A549 (cell line): ENCODE measurements at regions not wholly inside any gene's neighbourhood (a gene's known extent, or its start where the extent isn't known, plus 50 kb on each side); places are given as distances from the start of the nearest gene placed in this dataset.

Experiments used
- ATAC-seq, 2 experiments: fragments of 200-7000 bp in 1 of 2; fragments of >200 bp in 1 of 2; cut with Nextera tagmentation in 1 of 2; cut with Tn5 transposase in 1 of 2; 3 replicates each; pipeline versions ENCODE4 v1.8.0 to v1.9.1; 2018 to 2020; ENCODE audit warnings: mild to moderate bottlenecking in 1 of 2, moderate library complexity in 1 of 2
- CTCF ChIA-PET: fragments of 300-600 bp; sonication (Branson Sonifier 250); formaldehyde crosslinking; extraction: SDS; loops from one replicate; lab custom pipeline; 2021; ENCODE audit warnings: antibody characterized with exemption, inconsistent platforms; lab: Yijun Ruan, JAX
- POLR2A ChIA-PET: fragments of 350-600 bp; formaldehyde crosslinking; extraction: SDS; loops from one replicate; lab custom pipeline; 2021; ENCODE audit warnings: antibody characterized with exemption, inconsistent platforms; lab: Yijun Ruan, JAX
- DNase-seq, 2 experiments: peaks; one replicate each; pipeline versions ENCODE4 v3.0.0 to v3.0.0-alpha.2; 2011 to 2016; ENCODE audit warnings: low read depth in 1 of 2, low spot score in 1 of 2
- FAIRE-seq: peaks from 2 replicates; lab custom pipeline; 2011; peaks lifted over from hg19 to GRCh38; lab: Jason Lieb, UNC
- H3K27ac ChIP-seq, 2 experiments: fragments of >200 bp; sonication (Bioruptor Twin); formaldehyde crosslinking; 3 replicates each; pipeline ENCODE4 v1.5.1; 2016 to 2017
- H3K4me1 ChIP-seq: fragments of >200 bp; sonication (Bioruptor Twin); formaldehyde crosslinking; 3 replicates; pipeline ENCODE4 v1.6.1; 2016
- H3K4me2 ChIP-seq: fragments of >200 bp; sonication (Bioruptor Twin); formaldehyde crosslinking; 3 replicates; pipeline ENCODE4 v1.6.1; 2016
- H3K4me3 ChIP-seq: fragments of >200 bp; sonication (Bioruptor Twin); formaldehyde crosslinking; 3 replicates; pipeline ENCODE4 v1.5.1; 2016
- H3K9me3 ChIP-seq: fragments of >200 bp; sonication (Bioruptor Twin); formaldehyde crosslinking; 3 replicates; pipeline ENCODE4 v1.6.1; 2016
- BCL3 ChIP-seq: fragments of >200 bp; sonication (Bioruptor Twin); formaldehyde crosslinking; IDR thresholded peaks from 3 replicates; pipeline ENCODE4 v1.6.1; 2016
- BHLHE40 ChIP-seq: IDR thresholded peaks from 2 replicates; pipeline ENCODE4 v1.6.1; 2012; ENCODE audit warnings: low read depth, low read length, inconsistent platforms
- CBX2 ChIP-seq: fragments of 200-600 bp; sonication (generic); IDR thresholded peaks from 2 replicates; pipeline ENCODE4 v1.6.1; 2016; ENCODE audit warnings: low read depth, mild to moderate bottlenecking, borderline replicate concordance
- CEBPB ChIP-seq, 2 experiments: fragments of >200 bp in 1 of 2; sonication (Bioruptor Twin) in 1 of 2; formaldehyde crosslinking in 1 of 2; IDR thresholded peaks; 2 replicates each; pipeline ENCODE4 v1.6.1; 2012 to 2016
- CHD2 ChIP-seq: fragments of 150-350 bp; IDR thresholded peaks from 2 replicates; pipeline ENCODE4 v1.6.1; 2014; ENCODE audit warnings: low read length; ENCODE audit not compliant: partially characterized antibody
- EHMT2 ChIP-seq: fragments of 200-600 bp; sonication (generic); IDR thresholded peaks from 2 replicates; pipeline ENCODE4 v1.6.1; 2016; ENCODE audit warnings: antibody characterized with exemption, low read depth, mild to moderate bottlenecking, moderate library complexity
- FOSB ChIP-seq: fragments of 250-450 bp; sonication (Bioruptor Pico); IDR thresholded peaks from 2 replicates; pipeline ENCODE4 v1.5.0; 2020; ENCODE audit warnings: mild to moderate bottlenecking, moderate library complexity
- FOSL2 ChIP-seq, 2 experiments: fragments of 450-650 bp in 1 of 2; fragments of >200 bp in 1 of 2; sonication (Bioruptor Twin) in 1 of 2; formaldehyde crosslinking; IDR thresholded peaks; 2 replicates each; pipeline versions ENCODE4 v1.5.0 to v1.6.1; 2016 to 2020; ENCODE audit warnings: mild to moderate bottlenecking in 1 of 2, moderate library complexity in 1 of 2
- HES2 ChIP-seq: fragments of >200 bp; sonication (Bioruptor Twin); formaldehyde crosslinking; IDR thresholded peaks from 2 replicates; pipeline ENCODE4 v1.6.1; 2016
- HEYL ChIP-seq: fragments of 250-450 bp; sonication (Bioruptor Pico); IDR thresholded peaks from 2 replicates; pipeline ENCODE4 v1.8.0; 2021; ENCODE audit warnings: mild to moderate bottlenecking, moderate library complexity
- JUN ChIP-seq, 2 experiments: fragments of >200 bp; sonication (Bioruptor Twin); formaldehyde crosslinking; IDR thresholded peaks; 2 replicates in 1 of 2; 3 replicates in 1 of 2; pipeline ENCODE4 v1.6.1; 2016 to 2017
- MAX ChIP-seq: IDR thresholded peaks from 2 replicates; pipeline ENCODE4 v1.6.1; 2012
- MYC ChIP-seq: IDR thresholded peaks from 2 replicates; pipeline ENCODE4 v1.6.1; 2012; ENCODE audit warnings: mild to moderate bottlenecking, inconsistent platforms, low read length, improper control_type of control experiment, borderline replicate concordance
- NFE2L2 ChIP-seq: fragments of 150-350 bp; conservative IDR thresholded peaks from 2 replicates; pipeline ENCODE4 v1.6.1; 2014; ENCODE audit warnings: low read length
- POLR2A ChIP-seq: IDR thresholded peaks from 2 replicates; pipeline ENCODE4 v1.6.1; 2012; ENCODE audit warnings: mild to moderate bottlenecking, low read length
- POLR2AphosphoS2 ChIP-seq: conservative IDR thresholded peaks from 2 replicates; pipeline ENCODE4 v1.6.1; 2012; ENCODE audit warnings: low read length, improper control_type of control experiment, inconsistent platforms
- RAD21 ChIP-seq, 2 experiments: fragments of >200 bp in 1 of 2; sonication (Bioruptor Twin) in 1 of 2; formaldehyde crosslinking in 1 of 2; IDR thresholded peaks in 1 of 2; conservative IDR thresholded peaks in 1 of 2; 2 replicates in 1 of 2; 3 replicates in 1 of 2; pipeline ENCODE4 v1.6.1; 2012 to 2018; ENCODE audit warnings: inconsistent platforms in 1 of 2
- RARB ChIP-seq: fragments of 250-450 bp; sonication (Bioruptor Pico); IDR thresholded peaks from 2 replicates; pipeline ENCODE4 v1.8.0; 2021; ENCODE audit warnings: mild to moderate bottlenecking, moderate library complexity
- RCOR1 ChIP-seq: fragments of 150-350 bp; IDR thresholded peaks from 2 replicates; pipeline ENCODE4 v1.6.1; 2014; ENCODE audit warnings: antibody characterized with exemption, low read length, low read depth
- RNF2 ChIP-seq: fragments of 200-600 bp; sonication (generic); IDR thresholded peaks from 2 replicates; pipeline ENCODE4 v1.6.1; 2016; ENCODE audit warnings: low read depth, mild to moderate bottlenecking, antibody characterized with exemption, moderate library complexity, borderline replicate concordance
- USF2 ChIP-seq: fragments of 450-650 bp; IDR thresholded peaks from 2 replicates; pipeline ENCODE4 v1.6.1; 2014; ENCODE audit warnings: antibody characterized with exemption
- ZFP36 ChIP-seq: fragments of 450-650 bp; IDR thresholded peaks from 2 replicates; pipeline ENCODE4 v1.6.1; 2014; ENCODE audit warnings: borderline replicate concordance; ENCODE audit not compliant: partially characterized antibody
- ZNF302 ChIP-seq: fragments of 250-450 bp; sonication (Bioruptor Pico); IDR thresholded peaks from 2 replicates; pipeline ENCODE4 v1.9.0; 2021; ENCODE audit warnings: inconsistent platforms, mild to moderate bottlenecking, moderate library complexity
- WGBS: methylation state at CpG from one replicate; pipeline ENCODE4 v1.1.6; 2017; ENCODE audit errors: missing lambda C conversion rate; 5-methylcytosine and 5-hydroxymethylcytosine counted together

- ATAC-seq (no peak), DNase-seq (no peak), FAIRE-seq (no peak)
- peaks cover 4% of the 10 kb centered on the region; the same call in 1 of the 3 replicates for H3K4me1 ChIP-seq
- CTCF ChIA-PET, result interaction anchor here (1.1 to 1.3 kb wide), 2 partner anchors 22 to 272 kb away, joined by 3 to 4 read pairs; no protein-coding TSS in a partner anchor
- no peaks in the 10 kb centered on the region for H3K9me3 ChIP-seq
- no peak overlapping the region for H3K27ac ChIP-seq
- no peak overlapping the region for H3K4me3 ChIP-seq
- TF ChIP-seq HES2 (no peak), CEBPB (IDR thresholded peaks at IDR 0.05) (no peak), NFE2L2 (no peak), POLR2A (no peak), RARB (CRISPR knock-in tag) (no peak), MYC (no peak), EHMT2 (no peak), HEYL (no peak), FOSL2 (IDR thresholded peaks at IDR 0.05) (no peak), FOSL2 (CRISPR knock-in tag; IDR thresholded peaks at IDR 0.05) (no peak), ZFP36 (no peak), JUN (IDR thresholded peaks at IDR 0.05) (no peak), RNF2 (no peak), USF2 (no peak), CHD2 (no peak), CBX2 (no peak), ZNF302 (CRISPR knock-in tag) (no peak), FOSB (CRISPR knock-in tag) (no peak), RCOR1 (no peak), RAD21 (conservative IDR thresholded peaks at IDR 0.05 in 1 of 2, IDR thresholded peaks at IDR 0.05 in 1 of 2) (no peak), POLR2AphosphoS2 (no peak)
- POLR2A ChIA-PET, result no interaction called here
- no peak overlapping the region for H3K4me2 ChIP-seq
- WGBS, result 86% methylated on average over 3 of the region's 3 CpGs
Observed at GRCh38 chr3:193813501-193813830, 220.5 kb downstream of the OPA1 start.

GRCh38 chr3:193814166-193814892 is 221.3 kb downstream of the OPA1 start:
- WGBS, result 71% methylated on average over 9 of the region's 11 CpGs
- Histone ChIP-seq H3K4me1 (peaks cover 4% of the 10 kb centered on the region; the same call in 1 of the 3 replicates), H3K4me2 (no peak overlapping the region), H3K27ac (no peak overlapping the region), H3K9me3 (no peaks in the 10 kb centered on the region), H3K4me3 (no peak overlapping the region)
- FAIRE-seq, result no peak
- ChIA-PET POLR2A (no interaction called here), CTCF (interaction anchor here (0.8 to 1.3 kb wide), 3 partner anchors 13 to 501 kb away, joined by 3 read pairs; no protein-coding TSS in a partner anchor)
- no peak for ATAC-seq
- TF ChIP-seq BCL3 (no peak), MAX (no peak), POLR2A (no peak), FOSL2 (IDR thresholded peaks at IDR 0.05) (no peak), FOSL2 (CRISPR knock-in tag; IDR thresholded peaks at IDR 0.05) (no peak), FOSB (CRISPR knock-in tag) (no peak), BHLHE40 (no peak), NFE2L2 (no peak)
- DNase-seq, result no peak
